GM12878 (cell line): ENCODE measurements at regions not wholly inside any gene's neighbourhood (a gene's known extent, or its start where the extent isn't known, plus 50 kb on each side); places are given as distances from the start of the nearest gene placed in this dataset.

Experiments used
- BHLHE40 ChIP-seq, 2 experiments: fragments of 450-650 bp in 1 of 2; IDR thresholded peaks; 2 replicates each; pipeline ENCODE4 v1.6.1; 2011 to 2017; ENCODE audit warnings: low read depth in 2 of 2, borderline replicate concordance in 1 of 2, improper control_type of control experiment in 1 of 2, low read length in 1 of 2, mild to moderate bottlenecking in 1 of 2
- CTCF ChIP-seq, 3 experiments: IDR thresholded peaks in 2 of 3; conservative IDR thresholded peaks in 1 of 3; 2 replicates each; pipeline ENCODE4 v1.5.1; 2011; ENCODE audit warnings: low read depth in 3 of 3, low read length in 3 of 3, mild to moderate bottlenecking in 3 of 3, control low read depth in 2 of 3, moderate library complexity in 2 of 3, inconsistent platforms in 1 of 3, mixed read lengths in 1 of 3; ENCODE audit not compliant: control insufficient read depth in 2 of 3, insufficient read depth in 1 of 3; ENCODE audit errors: extremely low read depth in 1 of 3
- EGR1 ChIP-seq, 2 experiments: IDR thresholded peaks; 1 replicate in 1 of 2; 2 replicates in 1 of 2; pipeline ENCODE4 v1.6.1; 2011 to 2012; ENCODE audit warnings: low read depth in 2 of 2, low read length in 2 of 2, borderline replicate concordance in 1 of 2, mild to moderate bottlenecking in 1 of 2, moderate library complexity in 1 of 2
- ETV6 ChIP-seq, 2 experiments: fragments of 450-650 bp in 1 of 2; IDR thresholded peaks in 1 of 2; conservative IDR thresholded peaks in 1 of 2; 2 replicates each; pipeline ENCODE4 v1.6.1; 2014; ENCODE audit warnings: antibody characterized with exemption in 1 of 2, borderline replicate concordance in 1 of 2, low read depth in 1 of 2, mild to moderate bottlenecking in 1 of 2, moderate library complexity in 1 of 2
- FOS ChIP-seq: IDR thresholded peaks from 3 replicates; pipeline ENCODE4 v1.6.1; 2011; ENCODE audit warnings: borderline replicate concordance; ENCODE audit not compliant: insufficient read length; ENCODE audit errors: extremely low read depth
- IRF4 ChIP-seq: IDR thresholded peaks from 2 replicates; pipeline ENCODE4 v1.6.1; 2011; ENCODE audit warnings: low read depth, low read length
- MTA3 ChIP-seq: IDR thresholded peaks from 2 replicates; pipeline ENCODE4 v1.6.1; 2012; ENCODE audit warnings: low read length, inconsistent platforms, borderline replicate concordance
- POLR2A ChIP-seq: IDR thresholded peaks from 2 replicates; pipeline ENCODE4 v1.6.1; 2011; ENCODE audit warnings: low read depth, mild to moderate bottlenecking, low read length
- POLR2AphosphoS2 ChIP-seq: IDR thresholded peaks from 2 replicates; pipeline ENCODE4 v1.6.1; 2011; ENCODE audit warnings: low read depth, mild to moderate bottlenecking, low read length, improper control_type of control experiment, moderate library complexity
- SRF ChIP-seq, 2 experiments: IDR thresholded peaks; 2 replicates each; pipeline ENCODE4 v1.6.1; 2011; ENCODE audit warnings: low read depth in 2 of 2, low read length in 2 of 2, mild to moderate bottlenecking in 1 of 2, moderate library complexity in 1 of 2
- SUZ12 ChIP-seq: fragments of 200-600 bp; sonication (generic); IDR thresholded peaks from one replicate; pipeline ENCODE4 v1.6.1; 2018; ENCODE audit warnings: antibody characterized with exemption, mild to moderate bottlenecking; ENCODE audit not compliant: unreplicated experiment
- TBL1XR1 ChIP-seq: IDR thresholded peaks from 2 replicates; pipeline ENCODE4 v1.6.1; 2012; ENCODE audit warnings: low read depth, low read length, improper control_type of control experiment
- USF1 ChIP-seq: IDR thresholded peaks from 2 replicates; pipeline ENCODE4 v1.6.1; 2011; ENCODE audit warnings: borderline replicate concordance, low read depth, mild to moderate bottlenecking, moderate library complexity, mixed read lengths, low read length; ENCODE audit not compliant: insufficient read depth; ENCODE audit errors: extremely low read length

DNA sequence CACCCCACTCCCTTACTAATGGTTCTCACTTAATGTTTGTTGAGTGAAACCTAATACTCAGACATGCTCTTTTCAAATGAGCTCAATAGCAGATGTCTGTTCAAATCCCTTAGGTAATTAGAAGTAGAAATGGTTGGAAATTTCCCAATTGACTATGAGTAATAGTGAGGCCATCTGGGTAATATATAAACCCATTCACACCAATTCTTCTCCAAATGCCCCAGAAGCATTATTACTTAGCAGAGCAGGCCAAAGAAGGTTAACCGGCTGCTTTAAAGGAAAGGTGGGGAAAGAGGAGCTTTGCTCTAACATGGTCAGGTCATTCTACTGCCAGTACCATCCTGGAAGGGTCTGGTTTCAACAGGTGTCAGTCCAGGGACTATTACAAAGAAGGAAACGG is 119.5 kb upstream of the MTAP start:
- TF ChIP-seq CTCF (IDR thresholded peaks at IDR 0.05 in 2 of 3, conservative IDR thresholded peaks at IDR 0.05 in 1 of 3; ENCODE audit: control insufficient read depth in 2 of 3, extremely low read depth in 1 of 3, insufficient read depth in 1 of 3, low read depth in 3 of 3, low read length in 3 of 3): no peak
- TF ChIP-seq BHLHE40 (IDR thresholded peaks at IDR 0.05; ENCODE audit: borderline replicate concordance in 1 of 2, low read depth in 2 of 2, low read length in 1 of 2): no peak
- TF ChIP-seq TBL1XR1: no peak
- no peak for TF ChIP-seq USF1
- TF ChIP-seq SUZ12: no peak
- no peak for TF ChIP-seq MTA3
- no peak for TF ChIP-seq ETV6 (conservative IDR thresholded peaks at IDR 0.05 in 1 of 2, IDR thresholded peaks at IDR 0.05 in 1 of 2; ENCODE audit: borderline replicate concordance in 1 of 2, low read depth in 1 of 2)
- TF ChIP-seq POLR2A: no peak
- TF ChIP-seq SRF (IDR thresholded peaks at IDR 0.05; ENCODE audit: low read depth in 2 of 2, low read length in 2 of 2): no peak
- no peak for TF ChIP-seq FOS
- no peak for TF ChIP-seq EGR1 (IDR thresholded peaks at IDR 0.05; ENCODE audit: borderline replicate concordance in 1 of 2, low read depth in 2 of 2, low read length in 2 of 2)
- TF ChIP-seq IRF4: no peak
- TF ChIP-seq POLR2AphosphoS2: no peak
